OCI-LY1 (cell line): ENCODE measurements at regions not wholly inside any gene's neighbourhood (a gene's known extent, or its start where the extent isn't known, plus 50 kb on each side); places are given as distances from the start of the nearest gene placed in this dataset.

Experiments
- EZH2 ChIP-seq: fragments of 200-600 bp; sonication (generic), shearing (Covaris generic); IDR thresholded peaks from 2 replicates; pipeline ENCODE4 v1.8.0; 2017; ENCODE audit warnings: borderline replicate concordance, mixed run types, mild to moderate bottlenecking, antibody characterized with exemption, low read length, moderate library complexity, mixed read lengths
- TF ChIP-seq, protein P1 (sequence below): fragments of 200-600 bp; sonication (generic), shearing (Covaris generic); IDR thresholded peaks from 2 replicates; pipeline ENCODE4 v1.5.1; 2017; ENCODE audit warnings: mild to moderate bottlenecking, antibody characterized with exemption, low read length, moderate library complexity, mixed read lengths

DNA sequence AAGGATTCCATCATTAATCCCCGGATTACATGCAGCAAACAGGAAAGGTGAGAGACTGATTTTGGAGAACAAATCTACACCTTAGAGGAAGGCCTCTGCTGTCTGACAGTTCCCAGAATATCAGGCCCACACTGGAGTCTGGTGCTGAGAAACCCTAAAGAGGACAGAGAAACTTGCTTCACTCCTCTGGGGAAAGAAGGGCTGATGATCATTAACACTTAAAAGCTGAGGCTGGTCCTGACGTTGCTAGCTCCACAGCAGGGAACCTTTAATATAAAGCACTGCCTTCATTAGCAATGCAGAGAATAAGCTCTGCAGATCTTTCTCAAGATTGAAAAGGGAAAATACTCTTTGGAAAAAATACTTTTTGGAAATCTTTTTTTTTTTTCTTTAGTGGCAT is 1472.4 kb upstream of the GOT2 start:
- TF ChIP-seq, protein P1, sequence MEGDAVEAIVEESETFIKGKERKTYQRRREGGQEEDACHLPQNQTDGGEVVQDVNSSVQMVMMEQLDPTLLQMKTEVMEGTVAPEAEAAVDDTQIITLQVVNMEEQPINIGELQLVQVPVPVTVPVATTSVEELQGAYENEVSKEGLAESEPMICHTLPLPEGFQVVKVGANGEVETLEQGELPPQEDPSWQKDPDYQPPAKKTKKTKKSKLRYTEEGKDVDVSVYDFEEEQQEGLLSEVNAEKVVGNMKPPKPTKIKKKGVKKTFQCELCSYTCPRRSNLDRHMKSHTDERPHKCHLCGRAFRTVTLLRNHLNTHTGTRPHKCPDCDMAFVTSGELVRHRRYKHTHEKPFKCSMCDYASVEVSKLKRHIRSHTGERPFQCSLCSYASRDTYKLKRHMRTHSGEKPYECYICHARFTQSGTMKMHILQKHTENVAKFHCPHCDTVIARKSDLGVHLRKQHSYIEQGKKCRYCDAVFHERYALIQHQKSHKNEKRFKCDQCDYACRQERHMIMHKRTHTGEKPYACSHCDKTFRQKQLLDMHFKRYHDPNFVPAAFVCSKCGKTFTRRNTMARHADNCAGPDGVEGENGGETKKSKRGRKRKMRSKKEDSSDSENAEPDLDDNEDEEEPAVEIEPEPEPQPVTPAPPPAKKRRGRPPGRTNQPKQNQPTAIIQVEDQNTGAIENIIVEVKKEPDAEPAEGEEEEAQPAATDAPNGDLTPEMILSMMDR: no peak
- no peak for TF ChIP-seq EZH2
